NOMO-1 treated with DMSO at 0.1 percent for 48 hours (cell line): ENCODE measurements at regions not wholly inside any gene's neighbourhood (a gene's known extent, or its start where the extent isn't known, plus 50 kb on each side); places are given as distances from the start of the nearest gene placed in this dataset.
"Not testable (repeated sequence)": the region's sequence is repeated elsewhere in the genome, so short reads cannot be mapped to it uniquely, and the experiment has no call there.

Experiments
- DNase-seq: peaks from one replicate; lab custom pipeline; 2025; ENCODE audit not compliant: unreplicated experiment; lab: John Stamatoyannopoulos, UW

DNA sequence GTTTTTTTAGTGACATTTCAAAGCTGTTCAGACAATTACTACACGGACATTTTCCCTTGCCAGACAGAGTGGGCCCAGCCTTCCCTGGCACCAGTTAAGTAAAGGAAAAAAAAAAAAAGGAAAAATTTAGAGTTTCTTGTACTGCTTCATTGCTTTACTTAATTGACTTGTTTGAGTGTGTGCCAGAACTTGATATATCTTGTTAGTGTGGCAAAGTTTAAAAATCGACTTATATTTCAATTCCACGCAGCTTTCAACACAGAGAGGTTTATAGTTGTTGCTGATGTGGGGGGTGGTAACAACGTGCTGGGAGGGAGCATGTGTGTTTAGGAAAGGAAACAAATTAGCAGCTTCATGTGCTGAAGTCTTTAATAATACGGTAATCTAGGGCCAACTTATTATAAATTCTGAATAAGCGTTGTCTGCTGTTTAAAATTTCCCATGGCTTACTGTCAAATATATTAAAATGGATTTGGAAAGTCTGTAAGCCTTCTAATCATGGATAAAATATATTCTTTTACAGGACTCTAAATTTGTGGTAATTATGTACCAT lies 1104.6 kb downstream of the SORCS3 start:
- no peak for DNase-seq

DNA sequence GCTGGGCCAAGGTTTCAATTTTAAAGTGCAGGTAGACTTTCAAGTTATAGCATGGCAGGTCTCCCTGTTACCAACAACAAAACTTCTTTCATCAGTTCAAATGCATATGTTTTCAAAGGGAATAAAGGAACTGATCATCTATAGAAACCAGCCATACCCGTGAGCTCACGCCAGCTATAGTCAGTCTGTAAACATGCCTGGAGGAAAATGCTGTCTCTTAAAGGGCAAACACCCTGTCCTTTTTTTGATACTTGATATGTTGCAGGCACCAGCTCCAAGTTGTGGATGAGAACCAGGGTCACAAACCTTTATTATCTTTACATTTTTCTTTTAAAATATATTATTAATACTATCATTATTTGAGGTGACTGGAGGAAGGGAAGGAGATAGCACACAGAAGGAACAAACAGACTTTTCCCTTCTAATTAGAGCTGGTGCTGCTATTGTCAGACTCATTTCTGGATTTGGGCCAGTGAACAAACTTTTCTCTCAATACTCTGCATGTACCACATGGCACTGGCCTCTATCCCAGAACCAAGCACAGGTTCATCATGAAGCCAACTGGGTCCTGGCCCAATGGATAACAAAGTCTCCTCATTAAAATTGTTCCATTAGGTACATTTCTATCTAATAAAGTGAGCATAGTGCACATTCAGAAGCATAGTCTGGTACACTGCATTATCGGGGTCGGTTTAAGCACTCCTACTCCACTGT lies 1102.4 kb downstream of the SORCS3 start:
- DNase-seq = no peak

DNA sequence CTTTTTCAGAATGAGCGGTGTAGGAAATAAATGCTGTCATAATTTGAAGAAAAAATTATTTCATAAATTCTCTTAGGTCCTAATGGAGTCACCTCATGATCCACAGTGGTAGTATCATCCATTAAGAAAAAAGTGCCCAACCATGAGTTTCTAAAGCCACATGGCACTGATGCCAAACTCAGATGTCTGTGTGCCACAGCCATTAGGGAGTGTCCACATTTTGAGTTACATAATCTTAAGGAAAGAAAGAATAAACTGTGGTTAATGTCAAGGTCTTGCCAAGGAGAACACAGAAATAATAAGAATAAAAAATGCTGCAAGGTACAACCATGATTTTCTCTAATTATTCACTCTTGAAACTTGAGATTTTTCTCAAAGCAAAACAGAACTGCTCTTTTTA lies 1101.8 kb downstream of the SORCS3 start:
- DNase-seq = no peak

DNA sequence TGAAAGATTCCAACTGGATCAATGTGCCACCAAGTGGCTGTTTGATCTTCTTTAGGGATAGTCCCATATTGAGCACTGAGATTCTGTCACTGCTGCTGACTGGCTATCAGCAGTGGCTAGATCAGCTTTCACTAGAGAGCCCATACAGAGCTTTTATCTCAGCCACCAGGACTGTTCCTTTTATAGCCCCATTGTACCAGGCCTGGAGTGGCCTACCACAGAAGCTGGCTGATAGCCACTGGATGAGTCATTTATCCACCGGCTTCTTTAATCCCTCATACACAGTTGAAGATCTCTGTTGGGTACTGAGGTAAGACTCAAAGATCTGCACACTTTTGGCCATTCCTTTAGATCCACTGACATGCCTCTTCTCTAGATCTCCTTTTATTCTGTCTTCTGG lies 1101.1 kb downstream of the SORCS3 start:
- DNase-seq = no peak

DNA sequence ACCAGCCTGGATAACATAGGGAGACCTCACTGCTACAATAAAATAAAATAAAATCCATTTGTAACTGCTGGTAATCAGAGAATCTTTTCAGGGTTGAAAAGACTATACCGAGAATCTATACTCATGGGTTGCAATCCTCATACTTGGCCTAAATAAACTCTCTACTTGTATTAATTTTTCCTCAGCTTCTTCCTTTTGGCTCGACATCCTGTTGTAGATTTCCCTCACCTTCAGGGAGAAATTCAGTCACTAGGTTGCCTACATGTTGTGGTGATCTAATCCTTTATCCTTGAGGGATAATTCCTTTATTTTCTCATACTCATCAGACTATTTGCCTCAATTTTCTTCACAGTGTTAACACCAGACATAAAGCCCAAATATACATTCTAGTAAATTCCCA lies 1093.4 kb downstream of the SORCS3 start:
- no peak for DNase-seq

GRCh38 chr10:105733924-105734323 lies 1092.8 kb downstream of the SORCS3 start:
- no peak for DNase-seq

- no peak for DNase-seq
Measured at GRCh38 chr10:105729428-105729827, 1088.3 kb downstream of the SORCS3 start.

GRCh38 chr10:105727586-105727985 lies 1086.5 kb downstream of the SORCS3 start:
- not testable (repeated sequence) for DNase-seq

GRCh38 chr10:105727131-105727530 lies 1086.0 kb downstream of the SORCS3 start:
- no peak for DNase-seq

- DNase-seq = no peak
Measured at GRCh38 chr10:105726149-105726548, 1085.1 kb downstream of the SORCS3 start.

GRCh38 chr10:105725007-105725406 lies 1083.9 kb downstream of the SORCS3 start:
- DNase-seq = no peak

DNA sequence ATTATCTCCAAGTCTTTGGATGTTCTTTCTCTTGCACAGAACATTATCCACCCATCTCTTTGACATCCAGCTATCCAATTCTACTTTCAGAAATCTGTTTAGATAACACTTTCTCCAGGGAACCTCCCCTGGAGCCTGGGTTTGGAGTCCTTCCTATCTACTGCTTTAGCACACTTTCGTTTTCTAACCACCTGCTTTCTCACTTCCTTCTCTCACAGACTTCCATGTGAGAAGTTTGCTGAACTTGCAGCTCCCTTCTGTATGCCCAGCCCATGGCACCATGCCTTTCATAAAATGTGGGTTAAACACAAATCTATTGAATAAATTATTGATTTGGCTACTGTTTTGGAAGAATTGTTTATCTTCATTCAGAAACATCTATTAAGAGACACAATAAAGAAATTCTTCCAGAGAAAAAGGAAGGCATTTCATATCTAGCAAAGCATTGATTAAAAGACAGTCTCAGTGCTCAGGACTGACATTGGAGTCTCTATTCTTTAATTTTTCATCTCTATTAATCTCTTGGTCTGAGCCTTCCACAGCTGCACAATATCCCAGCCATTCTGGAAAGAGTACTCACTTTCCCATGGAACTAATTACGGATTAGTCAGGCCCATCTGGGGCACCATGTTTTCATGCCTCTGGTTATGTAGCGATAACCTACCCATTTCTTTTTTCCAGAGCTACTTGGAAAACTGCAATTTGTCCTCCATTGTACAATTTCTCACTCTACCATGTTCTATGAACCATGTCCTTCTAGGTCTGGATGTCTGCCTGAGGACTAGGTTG lies 1077.3 kb downstream of the SORCS3 start:
- DNase-seq = peak; percentile 56

GRCh38 chr10:105714728-105715127 lies 1073.6 kb downstream of the SORCS3 start:
- DNase-seq = no peak

DNA sequence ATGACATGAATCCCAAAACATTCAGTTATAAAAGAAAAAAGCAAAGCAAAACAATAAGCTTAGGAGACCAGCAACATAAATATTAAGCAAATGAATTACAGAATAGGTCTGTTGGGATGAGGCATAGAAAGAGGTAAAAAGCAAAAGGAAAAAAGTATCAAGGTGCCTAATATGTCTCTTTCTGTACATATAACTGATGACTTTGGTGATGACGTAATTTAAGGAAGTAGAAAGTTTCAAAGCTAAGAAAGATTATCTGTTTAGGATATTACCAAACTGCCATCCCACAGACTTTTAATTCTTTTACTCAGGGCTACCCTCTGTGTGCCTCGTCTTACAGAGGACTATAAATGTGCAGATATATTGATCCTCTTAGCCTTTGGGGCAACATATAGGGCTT lies 1066.5 kb downstream of the SORCS3 start:
- peak; percentile 45 for DNase-seq

DNA sequence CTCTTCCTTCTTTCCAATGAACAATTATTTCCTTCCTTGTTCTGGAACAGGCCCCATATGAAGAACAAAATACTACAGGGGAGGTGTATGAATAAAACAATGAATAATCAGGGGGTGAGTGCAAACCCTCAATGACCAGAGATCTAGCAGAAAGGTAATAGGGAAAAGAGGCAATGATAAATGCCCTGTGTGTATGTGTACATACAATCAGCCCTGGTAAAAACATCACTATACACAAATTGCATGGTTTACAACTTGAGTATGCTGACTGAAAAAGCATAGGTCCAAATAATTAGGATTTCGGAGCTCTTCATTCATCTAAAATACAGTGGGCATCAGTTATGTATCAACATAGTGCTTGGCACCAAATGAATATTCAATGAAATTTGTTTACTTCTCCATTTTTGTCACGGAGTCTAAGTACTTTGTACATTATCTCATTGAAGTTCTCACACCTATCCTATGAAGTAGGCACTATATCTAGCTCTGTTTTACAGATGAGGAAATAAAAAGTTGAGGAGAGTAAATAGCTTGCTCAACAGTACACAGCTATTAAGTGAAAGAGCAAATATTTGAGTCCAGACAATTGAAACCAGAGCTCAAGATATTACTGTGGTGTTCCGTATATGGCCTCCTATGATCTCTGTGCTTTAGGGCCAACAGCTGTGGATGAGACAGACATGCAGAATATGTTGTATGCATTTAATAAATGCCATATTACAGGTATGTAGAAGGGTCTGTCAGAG lies 1065.4 kb downstream of the SORCS3 start:
- no peak for DNase-seq

- DNase-seq = no peak
Measured at GRCh38 chr10:105702211-105702610, 1061.1 kb downstream of the SORCS3 start.

DNA sequence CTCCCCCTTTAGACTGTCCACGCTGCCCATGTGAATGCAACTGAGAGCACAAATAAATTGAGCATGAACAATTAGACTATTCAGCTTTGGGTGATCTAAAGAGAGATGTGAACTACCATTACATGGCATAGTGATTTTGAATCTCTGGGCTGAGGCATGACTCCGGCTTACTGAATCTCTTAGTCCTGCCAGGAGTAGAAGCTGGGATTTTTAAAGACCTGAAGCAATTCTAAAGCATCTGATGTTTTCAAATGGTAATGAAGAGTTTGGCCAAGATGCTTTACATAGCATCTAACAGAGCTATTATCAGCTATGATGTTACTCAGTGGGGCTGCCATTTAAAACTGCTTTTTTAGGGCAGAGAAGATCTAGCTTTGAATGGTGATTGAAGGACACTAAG lies 1059.1 kb downstream of the SORCS3 start:
- no peak for DNase-seq

- DNase-seq = no peak
Measured at GRCh38 chr10:105699504-105699903, 1058.4 kb downstream of the SORCS3 start.

- no peak for DNase-seq
Measured at GRCh38 chr10:105698592-105698991, 1057.5 kb downstream of the SORCS3 start.

DNA sequence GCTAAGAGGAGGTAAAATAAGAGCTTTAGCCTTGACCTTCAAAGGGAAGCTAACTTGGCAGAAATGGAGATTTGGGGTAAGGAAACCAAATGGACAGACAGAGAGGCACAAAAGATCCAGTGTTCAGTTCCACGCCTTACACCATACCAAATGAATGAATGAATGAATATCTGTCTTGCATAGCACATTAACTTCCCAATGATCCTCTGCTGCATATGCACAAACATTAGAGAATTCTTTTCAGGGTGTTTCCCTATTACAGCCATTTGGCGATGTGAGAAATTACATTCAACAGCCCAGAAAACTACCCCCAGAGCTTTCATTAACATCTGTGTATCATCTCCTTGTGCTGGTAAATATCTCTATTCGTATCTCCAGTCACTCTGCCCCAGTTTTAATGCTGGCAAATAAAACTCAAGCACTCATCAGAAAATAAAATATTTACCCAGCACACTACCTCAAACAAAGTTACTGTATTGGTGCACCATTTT lies 1056.2 kb downstream of the SORCS3 start:
- no peak for DNase-seq

DNA sequence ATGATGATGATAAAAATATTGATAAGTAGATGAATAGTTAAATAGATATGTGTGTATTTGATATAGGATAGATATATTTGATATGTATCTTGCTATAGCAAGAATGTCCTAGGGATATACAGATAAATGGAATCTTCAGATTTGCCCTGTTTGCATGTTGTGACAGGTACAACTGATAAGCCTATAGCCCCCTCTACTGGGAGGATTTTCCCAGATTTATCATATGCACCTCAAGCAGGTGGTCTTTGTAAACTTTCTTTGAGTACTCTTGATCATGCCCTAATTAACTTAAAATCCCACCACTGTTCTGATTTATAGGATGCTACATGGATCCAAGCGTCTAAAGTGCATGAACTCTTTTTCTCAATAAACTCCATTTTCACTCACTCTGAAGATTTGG lies 1050.7 kb downstream of the SORCS3 start:
- peak; percentile 40 for DNase-seq
